ENCODE measurements at regions not wholly inside any gene's neighbourhood (a gene's known extent, or its start where the extent isn't known, plus 50 kb on each side); places are given as distances from the start of the nearest gene placed in this dataset.

- TF ChIP-seq ARID4B (CRISPR knock-in tag; IDR thresholded peaks at IDR 0.05) (no peak), PHF8 (IDR thresholded peaks at IDR 0.05; ENCODE audit: borderline replicate concordance, low read length) (no peak), PCBP1 (IDR thresholded peaks at IDR 0.05; ENCODE audit: low read depth, low read length, poor library complexity, severe bottlenecking) (no peak)
Measured at GRCh38 chr9:85349046-85349445, 392.7 kb downstream of the AGTPBP1 start (continued).

- intact Hi-C loops (cut with micrococcal nuclease) = no loop called here
- ChIA-PET POLR2A (no interaction called here), CTCF (ENCODE audit: low intra/inter-chr PET ratio) (no interaction called here)
- Histone ChIP-seq H3K36me3 (ENCODE audit: control insufficient read depth, insufficient read depth, low read length) (no peaks in the 10 kb centered on the region), H3K4me3 (no peak overlapping the region), H4K20me1 (replicated peaks; ENCODE audit: control insufficient read depth, insufficient read depth, low read length) (no peaks in the 10 kb centered on the region), H2AFZ (ENCODE audit: low read depth, low read length) (no peak overlapping the region), H3K9me3 (replicated peaks; ENCODE audit: control insufficient read depth, insufficient read depth, low read depth, low read length) (no peaks in the 10 kb centered on the region), H3K79me2 (ENCODE audit: control insufficient read depth, insufficient read depth, low read length) (no peaks in the 10 kb centered on the region), H3K4me2 (ENCODE audit: insufficient read depth, low read length) (no peak overlapping the region), H3K9ac (ENCODE audit: insufficient read depth in 1 of 2, low read depth in 2 of 2, low read length in 2 of 2) (no peak overlapping the region), H3K27ac (ENCODE audit: extremely low read depth, low read depth, low read length) (no peak overlapping the region), H3K4me1 (replicated peaks in 1 of 2; ENCODE audit: control insufficient read depth in 2 of 2, insufficient read depth in 2 of 2, low read length in 2 of 2) (no peaks in the 10 kb centered on the region), H3K9me1 (ENCODE audit: control insufficient read depth, insufficient read depth, low read length) (no peaks in the 10 kb centered on the region), H3K27me3 (ENCODE audit: control insufficient read depth in 2 of 2, insufficient read depth in 2 of 2, low read length in 2 of 2) (no peaks in the 10 kb centered on the region)
- ATAC-seq (no peak), FAIRE-seq (no peak), DNase-seq (ENCODE audit: extremely low read depth in 1 of 4, low spot score in 3 of 4) (no peak)
- BruUV-seq (replicated peaks) = no TSS peak
- in situ Hi-C loops (cut with MboI) = no loop called here
- TF ChIP-seq E2F3 (CRISPR knock-in tag; IDR thresholded peaks at IDR 0.05) (no peak), BHLHE40 (IDR thresholded peaks at IDR 0.05; ENCODE audit: low read length) (no peak), ZNF324 (CRISPR knock-in tag; IDR thresholded peaks at IDR 0.05) (no peak), FOS (IDR thresholded peaks at IDR 0.05; ENCODE audit: extremely low read depth, insufficient read length) (no peak), ELK3 (CRISPR knock-in tag; IDR thresholded peaks at IDR 0.05) (no peak), HDAC6 (IDR thresholded peaks at IDR 0.05; ENCODE audit: low read depth, low read length) (no peak), SLC30A9 (CRISPR knock-in tag; IDR thresholded peaks at IDR 0.05) (no peak), ATF7 (IDR thresholded peaks at IDR 0.05) (no peak), PKNOX1 (IDR thresholded peaks at IDR 0.05) (no peak), RFX5 (IDR thresholded peaks at IDR 0.05; ENCODE audit: low read depth, low read length) (no peak), CBFA2T3 (IDR thresholded peaks at IDR 0.05) (no peak), ZNF41 (CRISPR knock-in tag; conservative IDR thresholded peaks at IDR 0.05) (no peak), GABPB1 (CRISPR knock-in tag; IDR thresholded peaks at IDR 0.05) (no peak), SMAD2 (IDR thresholded peaks at IDR 0.05; ENCODE audit: low read depth, low read length) (no peak), SMARCA4 (IDR thresholded peaks at IDR 0.05) (no peak), ZNF316 (IDR thresholded peaks at IDR 0.05) (no peak)
- WGBS (ENCODE audit: insufficient coverage, low coverage, missing lambda C conversion rate) = 2% methylated on average over 6 of the region's 6 CpGs
Measured at GRCh38 chr9:85347541-85347940, 394.2 kb downstream of the AGTPBP1 start.
